ENCODE measurements at regions not wholly inside any gene's neighbourhood (a gene's known extent, or its start where the extent isn't known, plus 50 kb on each side); places are given as distances from the start of the nearest gene placed in this dataset.
A peak's percentile ranks its signal among the peaks of the same experiment; 100 is the strongest.
"Not testable (repeated sequence)": the region's sequence is repeated elsewhere in the genome, so short reads cannot be mapped to it uniquely, and the experiment has no call there.

DNA sequence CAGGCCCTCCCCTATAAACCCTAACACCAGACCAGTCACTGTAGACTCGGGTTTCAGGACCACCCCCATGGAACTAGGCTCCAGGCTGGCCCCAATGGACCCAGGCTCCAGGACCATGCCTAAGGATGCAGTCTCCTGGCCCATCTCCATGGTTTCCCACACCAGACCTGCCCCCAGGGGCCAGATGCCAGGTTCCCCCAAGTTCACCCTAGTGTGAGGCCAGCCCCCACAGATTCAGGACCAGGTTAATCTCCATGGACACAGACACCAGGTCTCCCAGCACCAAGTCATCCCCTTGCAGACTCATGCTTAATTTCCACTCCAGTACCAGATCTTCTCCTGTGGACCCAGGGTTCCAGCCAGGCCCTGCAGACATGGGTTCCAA is 103.8 kb upstream of the LANCL2 start:
- DNase-seq (ENCODE audit: insufficient read length, low spot score) (no peak), FAIRE-seq (no peak)

GRCh38 chr7:55265328-55265727 is 99.8 kb upstream of the LANCL2 start:
- FAIRE-seq; DNase-seq (ENCODE audit: insufficient read length, low spot score): not testable (repeated sequence)

GRCh38 chr7:55265836-55266642 is 99.1 kb upstream of the LANCL2 start:
- FAIRE-seq (no peak), DNase-seq (ENCODE audit: insufficient read length, low spot score) (no peak)

GRCh38 chr7:55271069-55271626 is 94.0 kb upstream of the LANCL2 start:
- FAIRE-seq (no peak), DNase-seq (ENCODE audit: insufficient read length, low spot score) (no peak)

- FAIRE-seq (no peak), DNase-seq (ENCODE audit: insufficient read length, low spot score) (no peak)
Measured at GRCh38 chr7:55271661-55272060, 93.5 kb upstream of the LANCL2 start.

DNA sequence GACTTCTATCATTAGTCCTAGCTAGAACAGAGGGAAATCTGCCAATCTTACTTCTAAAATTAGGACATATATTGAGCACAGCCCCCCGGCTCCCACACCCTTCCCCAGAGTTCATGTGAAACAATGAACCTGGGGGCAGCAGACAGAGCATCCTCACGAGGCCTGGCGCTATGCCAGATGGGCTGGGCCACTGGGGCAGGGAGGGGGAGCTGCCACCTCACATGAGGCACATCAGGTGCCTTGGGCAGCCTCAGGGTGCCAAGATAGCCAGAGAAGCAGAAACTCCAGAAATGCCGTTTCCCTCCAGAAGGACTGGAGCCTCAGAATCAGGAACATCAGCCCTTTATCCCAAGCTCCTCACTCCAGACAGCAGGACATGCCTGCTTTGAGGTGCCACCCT is 92.8 kb upstream of the LANCL2 start:
- FAIRE-seq (no peak), DNase-seq (ENCODE audit: insufficient read length, low spot score) (no peak)

DNA sequence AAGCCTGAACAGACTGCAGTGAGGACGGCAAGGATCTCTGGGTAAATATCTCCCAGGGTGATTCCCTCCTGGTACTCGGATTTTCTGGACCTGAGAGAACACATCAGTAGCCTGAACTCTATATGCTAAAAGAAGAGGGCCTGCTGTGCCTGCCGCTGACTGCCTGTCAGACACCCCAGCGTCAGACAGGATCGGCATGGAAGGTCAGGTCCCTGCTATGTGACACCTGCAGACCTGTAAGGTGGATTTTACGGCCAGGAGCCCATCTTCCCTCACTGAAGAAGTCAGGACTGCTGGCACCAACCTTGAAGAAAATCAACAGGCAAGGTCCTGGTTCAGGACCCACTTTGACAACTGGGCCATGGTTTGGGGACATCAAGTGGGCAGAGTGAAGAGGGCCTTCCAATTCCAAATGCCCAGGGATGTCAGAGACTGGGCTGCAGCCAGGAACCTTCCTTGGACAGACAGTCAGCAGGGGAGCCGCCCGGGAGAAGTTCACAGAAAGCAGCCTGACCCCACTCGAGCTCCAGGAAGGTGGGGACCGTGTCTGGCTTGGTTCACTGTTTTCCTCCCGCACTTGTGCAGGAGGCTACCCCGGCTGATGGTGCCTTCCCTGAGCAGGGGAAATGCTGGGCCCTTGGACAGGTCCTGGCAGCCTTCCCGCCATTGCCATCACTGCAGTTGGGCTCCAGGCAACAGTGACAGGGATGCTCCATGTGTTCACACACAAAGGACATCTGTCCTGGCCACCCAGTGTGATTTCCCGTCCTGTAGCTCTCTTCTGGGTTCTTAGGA is 91.8 kb upstream of the LANCL2 start:
- FAIRE-seq (no peak), DNase-seq (ENCODE audit: insufficient read length, low spot score) (no peak)

GRCh38 chr7:55274156-55274555 is 91.0 kb upstream of the LANCL2 start:
- no peak for DNase-seq (ENCODE audit: insufficient read length, low spot score)
- no peak for FAIRE-seq

- FAIRE-seq (no peak), DNase-seq (ENCODE audit: insufficient read length, low spot score) (no peak)
Measured at GRCh38 chr7:55275291-55276200, 89.6 kb upstream of the LANCL2 start.

GRCh38 chr7:55276572-55277295 is 88.4 kb upstream of the LANCL2 start:
- no peak for FAIRE-seq
- DNase-seq (ENCODE audit: insufficient read length, low spot score), result no peak

DNA sequence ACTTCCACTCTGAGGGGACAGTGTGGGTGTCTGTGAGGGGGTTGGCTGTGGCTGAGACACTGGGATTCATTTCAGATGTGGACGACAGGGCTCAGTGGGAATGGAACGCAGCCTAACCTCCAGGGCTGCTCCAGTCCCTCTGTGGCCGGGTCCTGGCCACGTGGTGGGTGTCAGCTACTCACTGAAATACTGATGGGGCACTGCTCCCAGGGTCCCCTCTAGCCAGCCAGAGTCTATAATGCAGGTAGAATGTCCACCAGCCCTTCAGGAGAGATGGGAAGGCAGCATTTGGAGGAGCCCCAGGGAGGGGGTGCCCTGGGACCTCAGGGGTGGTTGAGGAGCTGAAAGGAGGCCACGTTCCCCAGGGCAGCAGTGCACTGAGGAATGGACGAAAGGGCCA is 87.2 kb upstream of the LANCL2 start:
- DNase-seq (ENCODE audit: insufficient read length, low spot score), result no peak
- FAIRE-seq, result no peak

GRCh38 chr7:55278321-55278720 is 86.8 kb upstream of the LANCL2 start:
- FAIRE-seq (no peak), DNase-seq (ENCODE audit: insufficient read length, low spot score) (no peak)

GRCh38 chr7:55279080-55279845 is 85.9 kb upstream of the LANCL2 start:
- FAIRE-seq (no peak), DNase-seq (ENCODE audit: insufficient read length, low spot score) (no peak)

DNA sequence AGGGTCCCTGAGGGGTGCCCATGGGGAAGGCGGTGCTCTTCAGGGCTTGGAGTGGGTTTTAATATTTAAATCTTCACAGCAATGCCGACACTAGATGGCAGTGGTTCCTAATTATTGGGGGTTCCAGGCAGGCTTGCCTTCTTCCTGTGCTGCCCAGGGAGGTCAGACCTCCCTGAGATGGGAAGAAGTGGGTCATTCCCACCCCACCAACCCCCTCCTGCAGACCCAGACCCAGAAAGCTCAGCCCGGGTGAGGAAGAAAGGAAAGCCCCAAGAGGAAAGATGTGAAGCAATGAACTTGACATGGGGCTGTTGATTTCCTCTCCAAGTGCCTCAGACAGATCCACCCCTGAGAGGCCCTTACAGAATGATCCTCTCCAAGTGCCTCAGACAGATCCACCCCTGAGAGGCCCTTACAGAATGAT is 85.1 kb upstream of the LANCL2 start:
- FAIRE-seq (peak; percentile 77), DNase-seq (ENCODE audit: insufficient read length, low spot score) (peak; percentile 54)

DNA sequence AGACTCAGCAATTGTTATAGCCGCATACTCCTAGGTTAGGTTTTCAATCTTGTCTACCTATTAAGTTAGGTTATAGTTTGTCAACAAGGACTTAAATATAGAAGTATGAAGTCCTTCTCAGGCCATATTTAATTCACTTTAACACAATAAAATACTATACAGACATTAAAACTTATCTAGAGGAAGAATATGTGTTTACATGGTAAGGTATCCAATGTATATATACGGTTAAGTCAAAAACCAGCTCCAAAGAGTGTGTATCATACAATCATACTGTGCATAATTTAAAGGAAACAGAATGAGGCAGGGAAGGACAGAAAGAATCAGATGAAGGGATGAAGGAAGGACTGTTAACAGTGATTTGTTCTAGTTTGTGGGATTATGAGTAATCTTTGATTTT is 79.5 kb upstream of the LANCL2 start:
- FAIRE-seq, result no peak
- no peak for DNase-seq (ENCODE audit: insufficient read length, low spot score)

DNA sequence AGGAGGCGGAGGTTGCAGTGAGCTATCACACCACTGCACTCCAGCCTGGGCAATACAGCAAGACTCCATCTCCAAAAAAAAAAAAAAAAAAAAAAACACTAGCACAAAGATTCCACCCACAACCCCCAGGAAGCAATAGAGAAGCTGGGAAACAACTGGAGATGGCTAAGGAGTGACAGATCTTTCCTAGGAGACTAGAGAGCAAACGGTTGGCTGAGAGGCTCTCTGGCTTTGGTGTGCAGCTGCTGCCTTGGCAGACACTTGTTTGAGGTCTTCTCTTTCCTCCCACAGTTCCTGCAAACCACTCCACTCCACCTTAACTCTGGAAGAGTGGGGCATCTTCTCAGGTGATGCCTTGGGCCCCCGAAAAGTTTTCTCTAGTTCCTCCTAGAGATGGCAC is 78.5 kb upstream of the LANCL2 start:
- no peak for FAIRE-seq
- no peak for DNase-seq (ENCODE audit: insufficient read length, low spot score)

DNA sequence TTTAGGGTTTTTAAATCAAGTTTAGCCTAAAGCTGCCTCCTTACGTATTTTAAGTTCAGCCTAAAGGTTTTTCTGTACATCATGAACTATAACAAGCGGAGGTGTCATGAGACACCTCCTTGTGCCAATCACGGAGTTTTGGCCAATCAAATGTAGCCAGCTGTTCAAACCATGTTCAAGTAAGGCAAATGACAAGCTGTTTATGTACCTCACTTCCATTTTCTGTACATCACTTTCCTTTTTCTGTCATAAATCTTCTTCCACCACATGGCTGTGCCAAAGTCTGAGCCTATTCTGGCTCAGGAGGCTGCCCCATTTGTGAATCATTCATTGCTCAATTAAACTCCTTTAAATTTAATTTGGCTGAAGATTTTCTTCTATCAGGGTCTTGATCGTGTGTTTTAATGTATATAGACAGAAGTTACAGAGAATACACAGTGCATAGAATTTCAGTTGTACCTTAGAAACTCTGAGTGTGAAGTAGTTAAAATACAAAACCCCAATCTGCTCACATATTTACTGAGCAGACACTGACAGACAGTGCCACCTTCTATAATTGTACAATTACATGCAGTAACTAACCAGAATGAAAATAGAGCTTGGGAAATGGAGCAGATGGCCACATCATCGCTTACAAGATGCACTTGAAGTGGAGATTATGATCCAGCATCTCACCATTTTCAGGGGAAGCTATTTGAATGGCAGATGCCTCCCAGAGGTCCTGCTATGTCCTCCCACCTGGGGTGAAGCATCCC is 76.9 kb upstream of the LANCL2 start:
- no peak for DNase-seq (ENCODE audit: insufficient read length, low spot score)
- FAIRE-seq, result no peak

GRCh38 chr7:55296070-55296469 is 69.1 kb upstream of the LANCL2 start:
- FAIRE-seq (no peak), DNase-seq (ENCODE audit: insufficient read length, low spot score) (no peak)

Data from GM19239 (cell line).